ENCODE measurements at regions not wholly inside any gene's neighbourhood (a gene's known extent, or its start where the extent isn't known, plus 50 kb on each side); places are given as distances from the start of the nearest gene placed in this dataset.

GRCh38 chr9:108047264-108047663 is 557.7 kb upstream of the KLF4 start:
- TF ChIP-seq CTCF (conservative IDR thresholded peaks at IDR 0.05; ENCODE audit: low read depth, low read length), result no peak
- H2AFZ ChIP-seq (ENCODE audit: low read depth), result no peak overlapping the region
- H3K4me2 ChIP-seq, result no peak overlapping the region
- no peaks in the 10 kb centered on the region for H3K27me3 ChIP-seq (ENCODE audit: insufficient read depth, low read depth)
- no peaks in the 10 kb centered on the region for H3K4me1 ChIP-seq (ENCODE audit: low read depth, poor library complexity, severe bottlenecking)
- no peak overlapping the region for H3K4me3 ChIP-seq (IDR thresholded peaks at IDR 0.05; ENCODE audit: insufficient read depth, low read depth, low read length)
- H3K9ac ChIP-seq, result no peak overlapping the region
- no peak overlapping the region for H3K27ac ChIP-seq
- no peaks in the 10 kb centered on the region for H3K36me3 ChIP-seq (ENCODE audit: insufficient read depth)
- H3K79me2 ChIP-seq (ENCODE audit: insufficient read depth, low read depth), result no peaks in the 10 kb centered on the region
- H4K20me1 ChIP-seq (ENCODE audit: insufficient read depth), result no peaks in the 10 kb centered on the region

GRCh38 chr9:108045851-108046250 is 556.3 kb upstream of the KLF4 start:
- no peaks in the 10 kb centered on the region for H3K79me2 ChIP-seq (ENCODE audit: insufficient read depth, low read depth)

GRCh38 chr9:108043585-108043984 is 554.0 kb upstream of the KLF4 start:
- TF ChIP-seq CTCF (conservative IDR thresholded peaks at IDR 0.05; ENCODE audit: low read depth, low read length), result no peak
- Histone ChIP-seq H3K4me1 (ENCODE audit: low read depth, poor library complexity, severe bottlenecking) (no peaks in the 10 kb centered on the region), H3K27ac (no peak overlapping the region)

More at GRCh38 chr9:108045851-108046250, 556.3 kb upstream of the KLF4 start:
- Histone ChIP-seq H3K27ac (no peak overlapping the region), H3K4me2 (no peak overlapping the region), H3K27me3 (ENCODE audit: insufficient read depth, low read depth) (no peaks in the 10 kb centered on the region), H4K20me1 (ENCODE audit: insufficient read depth) (no peaks in the 10 kb centered on the region), H3K36me3 (ENCODE audit: insufficient read depth) (no peaks in the 10 kb centered on the region), H3K9ac (no peak overlapping the region), H3K4me3 (IDR thresholded peaks at IDR 0.05; ENCODE audit: insufficient read depth, low read depth, low read length) (no peak overlapping the region), H2AFZ (ENCODE audit: low read depth) (no peak overlapping the region), H3K4me1 (ENCODE audit: low read depth, poor library complexity, severe bottlenecking) (no peaks in the 10 kb centered on the region)
- TF ChIP-seq CTCF (conservative IDR thresholded peaks at IDR 0.05; ENCODE audit: low read depth, low read length), result no peak

GRCh38 chr9:108041551-108041950 is 552.0 kb upstream of the KLF4 start:
- Histone ChIP-seq H3K27me3 (ENCODE audit: insufficient read depth, low read depth) (no peaks in the 10 kb centered on the region), H2AFZ (ENCODE audit: low read depth) (no peak overlapping the region), H3K27ac (no peak overlapping the region), H3K36me3 (ENCODE audit: insufficient read depth) (no peaks in the 10 kb centered on the region), H3K4me2 (no peak overlapping the region), H4K20me1 (ENCODE audit: insufficient read depth) (no peaks in the 10 kb centered on the region), H3K4me3 (IDR thresholded peaks at IDR 0.05; ENCODE audit: insufficient read depth, low read depth, low read length) (no peak overlapping the region), H3K4me1 (ENCODE audit: low read depth, poor library complexity, severe bottlenecking) (no peaks in the 10 kb centered on the region), H3K79me2 (ENCODE audit: insufficient read depth, low read depth) (no peaks in the 10 kb centered on the region), H3K9ac (no peak overlapping the region)
- no peak for TF ChIP-seq CTCF (conservative IDR thresholded peaks at IDR 0.05; ENCODE audit: low read depth, low read length)

More at GRCh38 chr9:108043585-108043984, 554.0 kb upstream of the KLF4 start:
- no peaks in the 10 kb centered on the region for H3K36me3 ChIP-seq (ENCODE audit: insufficient read depth)
- H3K79me2 ChIP-seq (ENCODE audit: insufficient read depth, low read depth), result no peaks in the 10 kb centered on the region
- H2AFZ ChIP-seq (ENCODE audit: low read depth), result no peak overlapping the region
- H3K4me2 ChIP-seq, result no peak overlapping the region
- H3K27me3 ChIP-seq (ENCODE audit: insufficient read depth, low read depth), result no peaks in the 10 kb centered on the region
- H3K9ac ChIP-seq, result no peak overlapping the region
- no peaks in the 10 kb centered on the region for H4K20me1 ChIP-seq (ENCODE audit: insufficient read depth)
- H3K4me3 ChIP-seq (IDR thresholded peaks at IDR 0.05; ENCODE audit: insufficient read depth, low read depth, low read length), result no peak overlapping the region

Data from KMS-11 (cell line).